CD14-positive monocyte (primary cell): ENCODE measurements at regions not wholly inside any gene's neighbourhood (a gene's known extent, or its start where the extent isn't known, plus 50 kb on each side); places are given as distances from the start of the nearest gene placed in this dataset.

Source experiments
- DNase-seq, 3 donors: peaks; one replicate each; pipeline ENCODE4 v3.0.0-alpha.2; 2011 to 2022
- H2AFZ ChIP-seq: 2 replicates; pipeline ENCODE4 v1.6.0; 2012; ENCODE audit warnings: mild to moderate bottlenecking, low read depth, low read length, inconsistent platforms; ENCODE audit not compliant: insufficient read depth, poor library complexity, severe bottlenecking
- H3K27ac ChIP-seq, 2 donors: 1 replicate in 1 of 2; 2 replicates in 1 of 2; pipeline ENCODE4 v1.5.1; 2012 to 2013; ENCODE audit warnings: low read length in 2 of 2, control low read depth in 1 of 2, inconsistent platforms in 1 of 2, low read depth in 1 of 2, mild to moderate bottlenecking in 1 of 2
- H3K27me3 ChIP-seq, 2 donors: one replicate each; pipeline versions ENCODE4 v1.6.0 to v1.6.1; 2011 to 2013; ENCODE audit warnings: low read length in 2 of 2; ENCODE audit not compliant: control insufficient read depth in 2 of 2, insufficient read depth in 2 of 2
- H3K36me3 ChIP-seq, 2 donors: replicated peaks in 1 of 2; 1 replicate in 1 of 2; 2 replicates in 1 of 2; pipeline versions ENCODE4 v1.5.1 to v1.6.1; 2012 to 2013; ENCODE audit warnings: low read length in 2 of 2, control low read depth in 1 of 2, inconsistent platforms in 1 of 2, mild to moderate bottlenecking in 1 of 2; ENCODE audit not compliant: insufficient read depth in 2 of 2, control insufficient read depth in 1 of 2
- H3K4me1 ChIP-seq, 2 donors: 1 replicate in 1 of 2; 2 replicates in 1 of 2; pipeline versions ENCODE4 v1.5.1 to v1.6.1; 2012 to 2013; ENCODE audit warnings: low read length in 2 of 2, control low read depth in 1 of 2, inconsistent platforms in 1 of 2, mild to moderate bottlenecking in 1 of 2, moderate library complexity in 1 of 2; ENCODE audit not compliant: insufficient read depth in 2 of 2, control insufficient read depth in 1 of 2
- H3K4me2 ChIP-seq: replicated peaks from 2 replicates; pipeline ENCODE3; 2012; ENCODE audit warnings: low read length, moderate library complexity, mild to moderate bottlenecking; ENCODE audit not compliant: poor library complexity, severe bottlenecking; ENCODE audit errors: extremely low read depth
- H3K4me3 ChIP-seq, 3 experiments: fragments of 200-600 bp in 1 of 3; sonication (generic) in 1 of 3; replicated peaks in 1 of 3; 1 replicate in 2 of 3; 2 replicates in 1 of 3; pipeline ENCODE4 v1.5.1; 2011 to 2013; ENCODE audit warnings: low read length in 3 of 3, mild to moderate bottlenecking in 3 of 3, control low read depth in 2 of 3, low read depth in 2 of 3, inconsistent platforms in 1 of 3, moderate library complexity in 1 of 3
- H3K79me2 ChIP-seq: 2 replicates; pipeline ENCODE4 v1.6.0; 2012; ENCODE audit warnings: mild to moderate bottlenecking, control low read depth, inconsistent platforms, low read length, moderate library complexity; ENCODE audit not compliant: insufficient read depth
- H3K9ac ChIP-seq: 2 replicates; pipeline ENCODE4 v1.6.0; 2017; ENCODE audit warnings: low read length, mild to moderate bottlenecking; ENCODE audit not compliant: insufficient read depth, poor library complexity, severe bottlenecking
- H3K9me3 ChIP-seq, 2 donors: replicated peaks in 1 of 2; 1 replicate in 1 of 2; 2 replicates in 1 of 2; pipeline versions ENCODE4 v1.5.1 to v1.6.1; 2012 to 2013; ENCODE audit warnings: low read length in 2 of 2, control low read depth in 1 of 2; ENCODE audit not compliant: control insufficient read depth in 1 of 2, insufficient read depth in 1 of 2
- H4K20me1 ChIP-seq: 2 replicates; pipeline ENCODE4 v1.6.0; 2012; ENCODE audit warnings: mild to moderate bottlenecking, low read length, control low read depth, moderate library complexity; ENCODE audit not compliant: insufficient read depth
- H3K27ac Mint-ChIP-seq, 7 donors: one replicate each; pipeline ENCODE4 v1.8.0; 2020; ENCODE audit warnings: mild to moderate bottlenecking in 7 of 7, mixed read lengths in 7 of 7, moderate library complexity in 6 of 7, inconsistent platforms in 2 of 7
- H3K27me3 Mint-ChIP-seq, 3 donors: one replicate each; pipeline ENCODE4 v1.8.0; 2021 to 2022; ENCODE audit warnings: low read depth in 3 of 3, mild to moderate bottlenecking in 3 of 3, mixed read lengths in 3 of 3, moderate library complexity in 3 of 3, inconsistent platforms in 1 of 3
- H3K36me3 Mint-ChIP-seq, 2 donors: one replicate each; pipeline ENCODE4 v1.8.0; 2020; ENCODE audit warnings: mixed read lengths in 2 of 2, inconsistent platforms in 1 of 2, mild to moderate bottlenecking in 1 of 2
- H3K4me1 Mint-ChIP-seq: one replicate; pipeline ENCODE4 v1.8.0; 2020; ENCODE audit warnings: mild to moderate bottlenecking, mixed read lengths
- H3K4me3 Mint-ChIP-seq, 2 donors: one replicate each; pipeline ENCODE4 v1.8.0; 2020; ENCODE audit warnings: mild to moderate bottlenecking in 2 of 2, mixed read lengths in 2 of 2, moderate library complexity in 1 of 2
- H3K9me3 Mint-ChIP-seq, 7 donors: one replicate each; pipeline ENCODE4 v1.8.0; 2020 to 2022; ENCODE audit warnings: mixed read lengths in 7 of 7, mild to moderate bottlenecking in 6 of 7, moderate library complexity in 6 of 7, inconsistent platforms in 2 of 7
- WGBS: methylation state at CpG from one replicate; pipeline ENCODE4 v1.1.5; 2013; ENCODE audit warnings: missing lambda C conversion rate; ENCODE audit not compliant: insufficient coverage; 5-methylcytosine and 5-hydroxymethylcytosine counted together
- intact Hi-C, 2 donors: fragments of 100-400 bp; cut with micrococcal nuclease; formaldehyde crosslinking; loops; one replicate each; pipeline versions ENCODE4 v1.15.0 to v1.15.1; 2023
- TF ChIP-seq, protein P1 (sequence below): fragments of 200-600 bp; IDR thresholded peaks from one replicate; pipeline ENCODE4 v1.8.0; 2022; ENCODE audit warnings: antibody characterized with exemption, mild to moderate bottlenecking

DNA sequence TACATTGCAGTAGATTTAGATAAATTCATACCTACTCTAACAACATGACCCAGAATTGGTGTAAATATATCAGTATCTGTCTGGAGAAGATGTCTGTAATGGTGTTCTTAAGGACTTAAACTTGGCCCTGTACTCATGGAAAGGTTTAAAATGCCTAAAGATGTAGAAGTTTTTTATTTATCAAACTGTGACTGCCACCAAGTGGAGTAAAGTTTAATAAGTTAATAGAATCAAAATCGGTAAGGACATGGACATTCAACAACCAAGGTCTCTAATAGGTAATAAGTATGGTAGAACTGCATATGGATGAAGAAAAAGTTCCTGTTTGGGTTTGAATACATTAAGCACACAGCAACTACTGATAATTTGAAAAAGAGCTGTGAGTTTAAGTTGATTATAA, 474.0 kb upstream of the NDST3 start:
- H3K79me2 ChIP-seq, result no peaks in the 10 kb centered on the region
- TF ChIP-seq, protein P1, sequence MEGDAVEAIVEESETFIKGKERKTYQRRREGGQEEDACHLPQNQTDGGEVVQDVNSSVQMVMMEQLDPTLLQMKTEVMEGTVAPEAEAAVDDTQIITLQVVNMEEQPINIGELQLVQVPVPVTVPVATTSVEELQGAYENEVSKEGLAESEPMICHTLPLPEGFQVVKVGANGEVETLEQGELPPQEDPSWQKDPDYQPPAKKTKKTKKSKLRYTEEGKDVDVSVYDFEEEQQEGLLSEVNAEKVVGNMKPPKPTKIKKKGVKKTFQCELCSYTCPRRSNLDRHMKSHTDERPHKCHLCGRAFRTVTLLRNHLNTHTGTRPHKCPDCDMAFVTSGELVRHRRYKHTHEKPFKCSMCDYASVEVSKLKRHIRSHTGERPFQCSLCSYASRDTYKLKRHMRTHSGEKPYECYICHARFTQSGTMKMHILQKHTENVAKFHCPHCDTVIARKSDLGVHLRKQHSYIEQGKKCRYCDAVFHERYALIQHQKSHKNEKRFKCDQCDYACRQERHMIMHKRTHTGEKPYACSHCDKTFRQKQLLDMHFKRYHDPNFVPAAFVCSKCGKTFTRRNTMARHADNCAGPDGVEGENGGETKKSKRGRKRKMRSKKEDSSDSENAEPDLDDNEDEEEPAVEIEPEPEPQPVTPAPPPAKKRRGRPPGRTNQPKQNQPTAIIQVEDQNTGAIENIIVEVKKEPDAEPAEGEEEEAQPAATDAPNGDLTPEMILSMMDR, result no peak
- intact Hi-C loops, result no loop called here
- no peak for DNase-seq
- H3K4me2 ChIP-seq, result no peak overlapping the region
- H2AFZ ChIP-seq, result no peak overlapping the region
- no peaks in the 10 kb centered on the region for H3K4me1 ChIP-seq
- no peaks in the 10 kb centered on the region for H3K9me3 Mint-ChIP-seq
- no peak overlapping the region for H3K27ac Mint-ChIP-seq
- H3K4me3 Mint-ChIP-seq, result no peak overlapping the region
- no peaks in the 10 kb centered on the region for H3K27me3 ChIP-seq
- no peaks in the 10 kb centered on the region for H4K20me1 ChIP-seq
- no peak overlapping the region for H3K4me3 ChIP-seq
- no peak overlapping the region for H3K27ac ChIP-seq
- no peak overlapping the region for H3K9ac ChIP-seq
- H3K27me3 Mint-ChIP-seq, result peaks cover 0 to 2% (median 0%) of the 10 kb centered on the region in 3 donors
- H3K36me3 ChIP-seq, result no peaks in the 10 kb centered on the region
- H3K9me3 ChIP-seq, result no peaks in the 10 kb centered on the region
- H3K36me3 Mint-ChIP-seq, result no peaks in the 10 kb centered on the region
- WGBS, result no CpG with 5 or more reads among the region's 1 CpG
- no peaks in the 10 kb centered on the region for H3K4me1 Mint-ChIP-seq

DNA sequence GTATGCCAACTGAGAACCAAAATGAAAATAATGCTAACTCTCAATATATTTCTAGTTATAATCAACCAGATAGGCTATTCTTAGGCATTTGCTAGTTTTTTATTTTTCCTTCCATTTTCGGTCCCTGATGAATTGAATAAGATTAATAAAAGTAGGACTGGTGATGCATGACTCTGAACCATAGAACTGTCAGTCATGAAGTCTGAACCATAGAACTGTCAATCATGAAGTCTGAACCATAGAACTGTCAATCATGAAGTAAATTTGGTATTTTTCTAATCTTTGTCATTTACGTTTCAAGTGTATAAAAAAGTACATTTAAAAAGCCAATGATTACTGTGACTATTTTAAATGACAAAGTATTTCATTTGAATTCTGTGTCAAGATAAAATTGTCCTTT, 460.2 kb upstream of the NDST3 start:
- Histone ChIP-seq H3K4me2 (no peak overlapping the region), H2AFZ (no peak overlapping the region), H3K9me3 (no peaks in the 10 kb centered on the region), H3K4me3 (no peak overlapping the region), H3K27ac (no peak overlapping the region), H3K9ac (no peak overlapping the region), H3K27me3 (no peaks in the 10 kb centered on the region), H4K20me1 (no peaks in the 10 kb centered on the region), H3K4me1 (no peaks in the 10 kb centered on the region), H3K36me3 (no peaks in the 10 kb centered on the region), H3K79me2 (no peaks in the 10 kb centered on the region)
- peaks cover 0 to 4% (median 0%) of the 10 kb centered on the region in 7 donors for H3K9me3 Mint-ChIP-seq
- WGBS, result no CpG with 5 or more reads among the region's 2 CpGs
- H3K4me1 Mint-ChIP-seq, result no peaks in the 10 kb centered on the region
- DNase-seq, result no peak
- H3K27me3 Mint-ChIP-seq, result no peaks in the 10 kb centered on the region
- intact Hi-C loops, result no loop called here
- no peak overlapping the region for H3K27ac Mint-ChIP-seq
- H3K4me3 Mint-ChIP-seq, result no peak overlapping the region
- TF ChIP-seq, protein P1, result no peak
- no peaks in the 10 kb centered on the region for H3K36me3 Mint-ChIP-seq
